ENCODE measurements at regions not wholly inside any gene's neighbourhood (a gene's known extent, or its start where the extent isn't known, plus 50 kb on each side); places are given as distances from the start of the nearest gene placed in this dataset.

DNA sequence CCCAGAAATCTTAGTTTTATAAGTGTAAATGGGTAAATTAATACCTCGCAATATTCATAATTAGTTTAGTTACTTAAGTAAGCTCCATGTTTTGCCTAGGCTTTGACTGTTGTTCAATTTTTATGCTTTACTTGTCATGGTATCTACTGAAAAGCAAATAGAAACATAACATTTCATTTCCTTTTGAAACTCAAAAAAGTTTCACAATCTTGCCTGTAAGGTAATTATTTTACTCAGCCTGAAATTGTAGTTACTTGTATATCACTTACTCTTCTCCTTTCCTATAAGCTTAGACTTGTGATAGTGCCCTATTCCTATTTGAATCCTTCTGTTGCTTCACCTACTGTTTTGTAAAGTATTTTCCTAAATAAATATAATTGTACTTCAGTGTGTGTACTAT, 914.4 kb upstream of the COX7C start:
- H3K27ac Mint-ChIP-seq (ENCODE audit: unreplicated experiment), result no peak overlapping the region

DNA sequence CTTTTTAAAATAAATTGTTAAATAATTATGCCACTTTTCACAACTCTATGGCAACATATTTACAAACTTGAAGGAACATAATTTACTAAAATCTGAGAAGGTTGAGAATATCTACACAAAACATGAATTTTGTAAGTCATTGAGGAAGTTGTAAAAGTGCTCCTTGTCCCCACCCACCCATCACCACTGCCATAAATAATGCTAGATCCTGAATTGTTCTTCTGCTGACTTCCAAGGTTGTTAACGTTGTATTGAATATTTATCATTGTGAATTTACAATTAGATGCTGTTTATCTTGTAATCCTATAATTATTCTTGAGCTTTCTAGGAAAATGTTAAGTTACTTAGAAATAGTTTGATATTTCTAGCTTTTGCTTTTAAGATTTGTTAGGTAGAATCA, 908.0 kb upstream of the COX7C start:
- Mint-ChIP-seq H3K27me3 (ENCODE audit: low read depth) (peaks cover 9% of the 10 kb centered on the region), H3K4me1 (ENCODE audit: low read depth) (no peaks in the 10 kb centered on the region), H3K4me3 (ENCODE audit: unreplicated experiment) (no peak overlapping the region), H3K36me3 (ENCODE audit: low read depth) (no peaks in the 10 kb centered on the region), H3K27ac (ENCODE audit: unreplicated experiment) (no peak overlapping the region), H3K9me3 (ENCODE audit: low read depth) (no peaks in the 10 kb centered on the region)
- DNase-seq (ENCODE audit: low spot score), result no peak
- TF ChIP-seq, protein P1, sequence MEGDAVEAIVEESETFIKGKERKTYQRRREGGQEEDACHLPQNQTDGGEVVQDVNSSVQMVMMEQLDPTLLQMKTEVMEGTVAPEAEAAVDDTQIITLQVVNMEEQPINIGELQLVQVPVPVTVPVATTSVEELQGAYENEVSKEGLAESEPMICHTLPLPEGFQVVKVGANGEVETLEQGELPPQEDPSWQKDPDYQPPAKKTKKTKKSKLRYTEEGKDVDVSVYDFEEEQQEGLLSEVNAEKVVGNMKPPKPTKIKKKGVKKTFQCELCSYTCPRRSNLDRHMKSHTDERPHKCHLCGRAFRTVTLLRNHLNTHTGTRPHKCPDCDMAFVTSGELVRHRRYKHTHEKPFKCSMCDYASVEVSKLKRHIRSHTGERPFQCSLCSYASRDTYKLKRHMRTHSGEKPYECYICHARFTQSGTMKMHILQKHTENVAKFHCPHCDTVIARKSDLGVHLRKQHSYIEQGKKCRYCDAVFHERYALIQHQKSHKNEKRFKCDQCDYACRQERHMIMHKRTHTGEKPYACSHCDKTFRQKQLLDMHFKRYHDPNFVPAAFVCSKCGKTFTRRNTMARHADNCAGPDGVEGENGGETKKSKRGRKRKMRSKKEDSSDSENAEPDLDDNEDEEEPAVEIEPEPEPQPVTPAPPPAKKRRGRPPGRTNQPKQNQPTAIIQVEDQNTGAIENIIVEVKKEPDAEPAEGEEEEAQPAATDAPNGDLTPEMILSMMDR (IDR thresholded peaks at IDR 0.05), result no peak

More for the DNA sequence above, 914.4 kb upstream of the COX7C start:
- DNase-seq (ENCODE audit: low spot score), result no peak
- H3K4me3 Mint-ChIP-seq (ENCODE audit: unreplicated experiment), result no peak overlapping the region
- H3K4me1 Mint-ChIP-seq (ENCODE audit: low read depth), result no peaks in the 10 kb centered on the region
- no peaks in the 10 kb centered on the region for H3K36me3 Mint-ChIP-seq (ENCODE audit: low read depth)
- no peaks in the 10 kb centered on the region for H3K9me3 Mint-ChIP-seq (ENCODE audit: low read depth)
- TF ChIP-seq, protein P1 (IDR thresholded peaks at IDR 0.05), result no peak
- H3K27me3 Mint-ChIP-seq (ENCODE audit: low read depth), result peaks cover 2% of the 10 kb centered on the region

DNA sequence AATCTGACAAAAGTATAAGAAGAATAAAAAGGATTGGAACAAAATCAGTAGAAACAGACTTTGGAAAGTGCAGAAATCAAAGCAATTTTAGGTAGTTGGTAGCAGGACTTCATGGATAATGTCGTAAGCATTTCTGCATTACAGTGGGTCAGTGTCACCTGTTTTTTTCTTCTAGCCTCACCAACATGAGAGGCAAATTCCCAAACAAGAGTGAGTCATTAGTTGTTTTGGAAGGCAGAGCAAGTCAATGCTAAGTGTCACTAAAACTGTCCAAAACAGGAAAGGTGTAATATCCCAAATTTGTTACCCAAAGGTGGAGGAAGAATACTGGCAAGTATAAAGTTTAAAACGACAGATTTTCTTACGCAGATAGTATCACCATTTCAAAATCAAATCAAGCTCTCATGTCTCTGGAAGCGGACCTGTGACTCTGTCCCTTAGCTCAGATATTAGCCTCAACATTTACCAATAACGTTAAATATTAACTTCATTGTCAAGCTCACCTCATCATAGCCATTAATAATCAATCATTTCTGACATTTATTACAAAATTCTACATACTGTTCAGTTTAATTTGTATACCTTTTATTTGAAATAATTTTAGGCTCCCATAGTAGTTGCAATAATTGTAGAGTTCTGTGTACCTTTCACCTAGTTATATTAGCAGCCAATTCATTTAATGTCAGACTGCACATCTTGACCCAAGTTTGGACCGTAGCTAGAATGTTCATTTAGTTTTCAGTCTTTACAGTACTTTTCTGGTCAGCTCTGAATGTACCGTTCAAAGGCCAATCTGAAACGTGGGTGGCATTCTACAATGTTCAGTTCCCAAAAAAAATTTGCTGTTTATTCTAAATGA, 901.2 kb upstream of the COX7C start:
- Mint-ChIP-seq H3K4me1 (ENCODE audit: low read depth) (no peaks in the 10 kb centered on the region), H3K36me3 (ENCODE audit: low read depth) (no peaks in the 10 kb centered on the region), H3K9me3 (ENCODE audit: low read depth) (no peaks in the 10 kb centered on the region), H3K4me3 (ENCODE audit: unreplicated experiment) (no peak overlapping the region), H3K27me3 (ENCODE audit: low read depth) (peaks cover 15% of the 10 kb centered on the region), H3K27ac (ENCODE audit: unreplicated experiment) (no peak overlapping the region)
- DNase-seq (ENCODE audit: low spot score), result no peak
- TF ChIP-seq, protein P1 (IDR thresholded peaks at IDR 0.05), result no peak

DNA sequence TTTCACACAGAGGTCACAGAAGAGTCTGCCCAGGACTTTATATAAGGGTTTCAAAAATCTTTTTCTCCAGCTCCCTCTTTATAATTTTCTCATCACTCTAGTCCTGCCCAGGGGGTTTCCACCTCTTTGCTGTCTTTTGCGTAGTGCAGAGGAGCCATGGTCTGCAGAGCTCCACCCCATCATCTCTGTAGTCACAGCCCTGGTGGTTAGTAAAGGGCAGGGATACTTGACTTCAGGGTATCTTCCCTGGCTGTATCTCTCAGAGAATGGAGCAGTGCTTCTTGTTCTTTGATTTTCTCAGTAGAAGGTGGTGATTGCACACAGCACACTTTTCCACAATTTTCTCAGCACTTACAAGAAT, 900.6 kb upstream of the COX7C start:
- TF ChIP-seq, protein P1 (IDR thresholded peaks at IDR 0.05), result no peak
- H3K4me3 Mint-ChIP-seq (ENCODE audit: unreplicated experiment), result no peak overlapping the region
- no peaks in the 10 kb centered on the region for H3K36me3 Mint-ChIP-seq (ENCODE audit: low read depth)
- no peak for DNase-seq (ENCODE audit: low spot score)
- no peaks in the 10 kb centered on the region for H3K4me1 Mint-ChIP-seq (ENCODE audit: low read depth)
- no peaks in the 10 kb centered on the region for H3K9me3 Mint-ChIP-seq (ENCODE audit: low read depth)
- peaks cover 17% of the 10 kb centered on the region for H3K27me3 Mint-ChIP-seq (ENCODE audit: low read depth)
- no peak overlapping the region for H3K27ac Mint-ChIP-seq (ENCODE audit: unreplicated experiment)

DNA sequence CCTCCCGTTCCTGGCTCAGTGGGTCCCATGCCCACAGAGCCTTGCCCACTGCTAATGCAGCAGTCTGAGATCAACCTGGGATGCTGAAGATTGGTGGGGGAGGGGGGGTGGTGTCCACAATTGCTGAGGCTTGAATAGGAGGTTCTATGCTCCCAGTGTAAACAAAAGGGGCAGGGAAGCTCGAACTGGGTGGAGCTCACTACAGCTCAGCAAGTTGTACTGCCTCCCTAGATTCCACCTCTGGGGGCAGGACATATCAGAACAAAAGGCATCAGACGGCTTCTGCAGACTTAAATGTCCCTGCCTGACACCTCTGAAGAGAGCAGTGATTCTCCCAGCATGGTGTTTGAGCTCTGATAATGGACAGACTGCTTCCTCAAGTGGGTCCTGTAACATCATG, 885.6 kb upstream of the COX7C start:
- no peak for DNase-seq (ENCODE audit: low spot score)
- Mint-ChIP-seq H3K36me3 (ENCODE audit: low read depth) (peaks cover under 1% of the 10 kb centered on the region), H3K4me1 (ENCODE audit: low read depth) (no peaks in the 10 kb centered on the region), H3K27me3 (ENCODE audit: low read depth) (peaks cover 6% of the 10 kb centered on the region), H3K4me3 (ENCODE audit: unreplicated experiment) (no peak overlapping the region), H3K27ac (ENCODE audit: unreplicated experiment) (no peak overlapping the region), H3K9me3 (ENCODE audit: low read depth) (peaks cover under 1% of the 10 kb centered on the region)
- TF ChIP-seq, protein P1 (IDR thresholded peaks at IDR 0.05), result no peak
